Uterus (tissue), 3 donors: ENCODE measurements at regions not wholly inside any gene's neighbourhood (a gene's known extent, or its start where the extent isn't known, plus 50 kb on each side); places are given as distances from the start of the nearest gene placed in this dataset.

Experiments
- DNase-seq, 2 donors: peaks; one replicate each; pipeline ENCODE4 v3.0.0-alpha.2; 2019 to 2020
- H3K27ac ChIP-seq, 2 donors: fragments of 200-600 bp; sonication (generic); 1 replicate in 1 of 2; 2 replicates in 1 of 2; pipeline ENCODE4 v1.5.1; 2016 to 2018
- H3K27me3 ChIP-seq, 2 donors: fragments of 200-600 bp; sonication (generic); one replicate each; pipeline ENCODE4 v1.5.1; 2018 to 2019; ENCODE audit warnings: control low read depth in 1 of 2
- H3K36me3 ChIP-seq, 2 donors: fragments of 200-600 bp; sonication (generic); one replicate each; pipeline ENCODE4 v1.5.1; 2019; ENCODE audit warnings: control low read depth in 1 of 2
- H3K4me1 ChIP-seq, 2 donors: fragments of 200-600 bp; sonication (generic); one replicate each; pipeline ENCODE4 v1.5.1; 2018 to 2019; ENCODE audit warnings: control low read depth in 1 of 2
- H3K4me3 ChIP-seq, 2 donors: fragments of 200-600 bp; sonication (generic); 1 replicate in 1 of 2; 2 replicates in 1 of 2; pipeline ENCODE4 v1.5.1; 2018 to 2019; ENCODE audit warnings: mild to moderate bottlenecking in 1 of 2
- H3K9me3 ChIP-seq, 2 donors: fragments of 200-600 bp; sonication (generic); one replicate each; pipeline ENCODE4 v1.5.1; 2019; ENCODE audit warnings: control low read depth in 1 of 2
- CTCF ChIP-seq, 4 experiments: fragments of 200-600 bp in 2 of 4; fragments of 450-650 bp in 2 of 4; sonication (generic) in 2 of 4; IDR thresholded peaks; one replicate each; pipeline ENCODE4 v1.5.1; 2016 to 2019; ENCODE audit warnings: antibody characterized with exemption in 4 of 4, mild to moderate bottlenecking in 2 of 4, moderate library complexity in 1 of 4
- POLR2A ChIP-seq, 2 donors: fragments of 450-650 bp; IDR thresholded peaks; one replicate each; pipeline ENCODE4 v1.6.1; 2016; ENCODE audit warnings: antibody characterized with exemption in 2 of 2, mild to moderate bottlenecking in 1 of 2, moderate library complexity in 1 of 2
- intact Hi-C: fragments of 100-400 bp; cut with DNase I; formaldehyde crosslinking; loops from one replicate; pipeline ENCODE4 v1.15.1; 2023; ENCODE audit warnings: low total_unique reads
- donor health status: DM: yes; HTN: yes; CAD: no.

- no peaks in the 10 kb centered on the region for H3K9me3 ChIP-seq
- intact Hi-C loops: no loop called here
- no peaks in the 10 kb centered on the region for H3K4me1 ChIP-seq
- no peak overlapping the region for H3K27ac ChIP-seq
- TF ChIP-seq POLR2A (IDR thresholded peaks at IDR 0.05) (no peak), CTCF (IDR thresholded peaks at IDR 0.05) (no peak)
- H3K27me3 ChIP-seq: no peaks in the 10 kb centered on the region
- no peak overlapping the region for H3K4me3 ChIP-seq
- no peaks in the 10 kb centered on the region for H3K36me3 ChIP-seq
- no peak for DNase-seq
Measured at GRCh38 chr2:128555433-128555832, 236.8 kb upstream of the HS6ST1 start.

- no peak for DNase-seq
- H3K27me3 ChIP-seq: no peaks in the 10 kb centered on the region
- H3K9me3 ChIP-seq: no peaks in the 10 kb centered on the region
- no peak overlapping the region for H3K27ac ChIP-seq
- no peaks in the 10 kb centered on the region for H3K4me1 ChIP-seq
- intact Hi-C loops: no loop called here
- TF ChIP-seq CTCF (IDR thresholded peaks at IDR 0.05) (no peak), POLR2A (IDR thresholded peaks at IDR 0.05) (no peak)
- no peak overlapping the region for H3K4me3 ChIP-seq
- no peaks in the 10 kb centered on the region for H3K36me3 ChIP-seq
Measured at GRCh38 chr2:128556089-128556488, 237.4 kb upstream of the HS6ST1 start.

GRCh38 chr2:128556633-128557032 lies 238.0 kb upstream of the HS6ST1 start:
- Histone ChIP-seq H3K9me3 (no peaks in the 10 kb centered on the region), H3K27me3 (no peaks in the 10 kb centered on the region), H3K36me3 (no peaks in the 10 kb centered on the region), H3K27ac (no peak overlapping the region), H3K4me1 (no peaks in the 10 kb centered on the region), H3K4me3 (no peak overlapping the region)
- no peak for DNase-seq
- intact Hi-C loops: no loop called here
- no peak for TF ChIP-seq CTCF (IDR thresholded peaks at IDR 0.05)
- TF ChIP-seq POLR2A (IDR thresholded peaks at IDR 0.05): no peak

GRCh38 chr2:128557069-128557468 lies 238.4 kb upstream of the HS6ST1 start:
- Histone ChIP-seq H3K4me1 (no peaks in the 10 kb centered on the region), H3K4me3 (no peak overlapping the region), H3K36me3 (no peaks in the 10 kb centered on the region), H3K27ac (no peak overlapping the region), H3K27me3 (no peaks in the 10 kb centered on the region), H3K9me3 (no peaks in the 10 kb centered on the region)
- DNase-seq: no peak
- intact Hi-C loops: no loop called here
- no peak for TF ChIP-seq POLR2A (IDR thresholded peaks at IDR 0.05)
- TF ChIP-seq CTCF (IDR thresholded peaks at IDR 0.05): no peak

GRCh38 chr2:128557831-128558241 lies 239.2 kb upstream of the HS6ST1 start:
- no peak overlapping the region for H3K27ac ChIP-seq

More at GRCh38 chr2:128557831-128558241, 239.2 kb upstream of the HS6ST1 start:
- TF ChIP-seq CTCF (IDR thresholded peaks at IDR 0.05) (no peak), POLR2A (IDR thresholded peaks at IDR 0.05) (no peak)
- intact Hi-C loops: no loop called here
- Histone ChIP-seq H3K9me3 (no peaks in the 10 kb centered on the region), H3K4me1 (no peaks in the 10 kb centered on the region), H3K4me3 (no peak overlapping the region), H3K27me3 (no peaks in the 10 kb centered on the region), H3K36me3 (no peaks in the 10 kb centered on the region)
- no peak for DNase-seq
